OCI-LY1 (cell line): ENCODE measurements at regions not wholly inside any gene's neighbourhood (a gene's known extent, or its start where the extent isn't known, plus 50 kb on each side); places are given as distances from the start of the nearest gene placed in this dataset.

ENCODE experiments used
- H2AFZ ChIP-seq: fragments of 200-600 bp; sonication (generic), shearing (Covaris generic); 2 replicates; pipeline ENCODE4 v1.6.0; 2014; ENCODE audit warnings: antibody characterized with exemption, mild to moderate bottlenecking, low read length
- H3F3A ChIP-seq: fragments of 200-600 bp; sonication (generic), shearing (Covaris generic); 2 replicates; pipeline ENCODE4 v1.6.0; 2014; ENCODE audit warnings: mild to moderate bottlenecking, antibody characterized with exemption, low read length, moderate library complexity; ENCODE audit not compliant: insufficient read depth
- H3K27ac ChIP-seq: fragments of 200-600 bp; sonication (generic); 2 replicates; pipeline ENCODE4 v1.5.1; 2014; ENCODE audit warnings: low read length, mixed run types, mild to moderate bottlenecking, low read depth; ENCODE audit not compliant: poor library complexity, severe bottlenecking
- H3K27me3 ChIP-seq: fragments of 200-600 bp; sonication (generic); 2 replicates; pipeline ENCODE4 v1.6.0; 2014; ENCODE audit warnings: antibody characterized with exemption, mild to moderate bottlenecking, low read length, moderate library complexity; ENCODE audit not compliant: insufficient read depth
- H3K36me3 ChIP-seq: fragments of 200-600 bp; sonication (generic); 2 replicates; pipeline ENCODE4 v1.6.1; 2014; ENCODE audit warnings: mild to moderate bottlenecking, antibody characterized with exemption, low read length, moderate library complexity, mixed read lengths; ENCODE audit not compliant: insufficient read depth
- H3K4me1 ChIP-seq: fragments of 200-600 bp; sonication (generic); 2 replicates; pipeline ENCODE4 v1.5.1; 2014; ENCODE audit warnings: mild to moderate bottlenecking, low read length, moderate library complexity; ENCODE audit not compliant: insufficient read depth, severe bottlenecking
- H3K4me2 ChIP-seq: fragments of 200-600 bp; sonication (generic), shearing (Covaris generic); 2 replicates; pipeline ENCODE4 v1.6.1; 2014; ENCODE audit warnings: low read length
- H3K4me3 ChIP-seq: fragments of 200-600 bp; sonication (generic); 2 replicates; pipeline ENCODE4 v1.5.1; 2014; ENCODE audit warnings: low read length, low read depth, mild to moderate bottlenecking, mixed read lengths; ENCODE audit not compliant: poor library complexity, severe bottlenecking
- H3K79me2 ChIP-seq: fragments of 200-600 bp; shearing (Covaris generic); 2 replicates; pipeline ENCODE4 v1.6.1; 2016; ENCODE audit warnings: mixed run types, low read length, mixed read lengths; ENCODE audit not compliant: insufficient read depth
- H3K9ac ChIP-seq: fragments of 200-600 bp; sonication (generic), shearing (Covaris generic); 2 replicates; pipeline ENCODE4 v1.6.1; 2014; ENCODE audit warnings: mild to moderate bottlenecking, low read length, mixed read lengths
- H3K9me2 ChIP-seq: fragments of 200-600 bp; sonication (generic), shearing (Covaris generic); 2 replicates; pipeline ENCODE4 v1.6.1; 2014; ENCODE audit warnings: low read depth, mild to moderate bottlenecking, low read length, mixed read lengths
- H3K9me3 ChIP-seq: fragments of 200-600 bp; shearing (Covaris generic); 2 replicates; pipeline ENCODE4 v1.6.1; 2014; ENCODE audit warnings: low read length, mixed read lengths
- H4K20me1 ChIP-seq: fragments of 200-600 bp; sonication (generic), shearing (Covaris generic); 2 replicates; pipeline ENCODE4 v1.6.0; 2016; ENCODE audit warnings: mild to moderate bottlenecking, low read length; ENCODE audit not compliant: insufficient read depth
- CTCF ChIP-seq: fragments of 200-600 bp; sonication (generic), shearing (Covaris generic); IDR thresholded peaks from 2 replicates; pipeline ENCODE4 v1.5.1; 2017; ENCODE audit warnings: mild to moderate bottlenecking, antibody characterized with exemption, low read length, moderate library complexity, mixed read lengths
- EZH2 ChIP-seq: fragments of 200-600 bp; sonication (generic), shearing (Covaris generic); IDR thresholded peaks from 2 replicates; pipeline ENCODE4 v1.8.0; 2017; ENCODE audit warnings: borderline replicate concordance, mixed run types, mild to moderate bottlenecking, antibody characterized with exemption, low read length, moderate library complexity, mixed read lengths

GRCh38 chr5:15290953-15291352 is 209.0 kb upstream of the FBXL7 start:
- H3K9me3 ChIP-seq: no peaks in the 10 kb centered on the region
- no peaks in the 10 kb centered on the region for H3K79me2 ChIP-seq
- no peak overlapping the region for H3K4me2 ChIP-seq
- H3K36me3 ChIP-seq: no peaks in the 10 kb centered on the region
- H2AFZ ChIP-seq: no peak overlapping the region
- H3K4me3 ChIP-seq: no peak overlapping the region
- no peaks in the 10 kb centered on the region for H3K9me2 ChIP-seq
- no peaks in the 10 kb centered on the region for H3K27me3 ChIP-seq
- peak; percentile 21; the same call in 1 of the 2 replicates for TF ChIP-seq CTCF
- no peak for TF ChIP-seq EZH2
- H3F3A ChIP-seq: no peaks in the 10 kb centered on the region
- no peak overlapping the region for H3K27ac ChIP-seq
- no peaks in the 10 kb centered on the region for H3K4me1 ChIP-seq
- no peaks in the 10 kb centered on the region for H4K20me1 ChIP-seq
- H3K9ac ChIP-seq: no peak overlapping the region

- Histone ChIP-seq H3K9me2 (no peaks in the 10 kb centered on the region), H3F3A (no peaks in the 10 kb centered on the region), H3K4me1 (no peaks in the 10 kb centered on the region), H3K27me3 (no peaks in the 10 kb centered on the region), H2AFZ (no peak overlapping the region), H3K36me3 (no peaks in the 10 kb centered on the region), H3K9ac (no peak overlapping the region), H4K20me1 (no peaks in the 10 kb centered on the region), H3K9me3 (no peaks in the 10 kb centered on the region), H3K4me2 (no peak overlapping the region), H3K4me3 (no peak overlapping the region), H3K79me2 (no peaks in the 10 kb centered on the region), H3K27ac (no peak overlapping the region)
- no peak for TF ChIP-seq EZH2
- TF ChIP-seq CTCF: no peak
Observed at GRCh38 chr5:15286650-15287049, 213.3 kb upstream of the FBXL7 start.

GRCh38 chr5:15285901-15286583 is 213.9 kb upstream of the FBXL7 start:
- no peak overlapping the region for H3K27ac ChIP-seq
- H3K4me2 ChIP-seq: no peak overlapping the region
- no peak overlapping the region for H3K9ac ChIP-seq
- no peaks in the 10 kb centered on the region for H3F3A ChIP-seq
- no peaks in the 10 kb centered on the region for H3K4me1 ChIP-seq
- H3K4me3 ChIP-seq: no peak overlapping the region
- H3K36me3 ChIP-seq: no peaks in the 10 kb centered on the region
- no peak for TF ChIP-seq EZH2
- TF ChIP-seq CTCF: no peak
- H3K9me3 ChIP-seq: no peaks in the 10 kb centered on the region
- H3K27me3 ChIP-seq: no peaks in the 10 kb centered on the region
- H2AFZ ChIP-seq: no peak overlapping the region
- no peaks in the 10 kb centered on the region for H3K79me2 ChIP-seq
- H3K9me2 ChIP-seq: no peaks in the 10 kb centered on the region
- no peaks in the 10 kb centered on the region for H4K20me1 ChIP-seq
